ENCODE measurements at regions not wholly inside any gene's neighbourhood (a gene's known extent, or its start where the extent isn't known, plus 50 kb on each side); places are given as distances from the start of the nearest gene placed in this dataset.

DNA sequence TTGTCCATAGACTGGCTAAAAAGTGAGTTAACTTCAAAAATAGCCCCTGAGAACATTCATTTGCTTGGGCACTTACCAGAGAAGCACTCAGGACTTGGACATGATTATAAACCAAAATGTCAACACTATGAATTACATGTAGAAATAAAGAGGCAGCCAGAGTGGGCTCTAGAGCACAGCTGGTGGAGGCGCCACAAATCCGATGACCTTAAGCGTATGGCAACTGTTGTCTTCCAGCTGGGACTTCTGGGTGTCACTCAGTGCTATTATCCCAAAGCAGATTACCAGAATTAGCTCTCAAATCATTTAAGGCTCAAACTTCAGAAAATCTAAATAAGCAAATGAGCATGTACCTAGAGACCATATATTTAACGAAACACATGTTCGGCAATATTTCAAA, 1255.5 kb upstream of the SLC10A2 start:
- TF ChIP-seq, protein P1, sequence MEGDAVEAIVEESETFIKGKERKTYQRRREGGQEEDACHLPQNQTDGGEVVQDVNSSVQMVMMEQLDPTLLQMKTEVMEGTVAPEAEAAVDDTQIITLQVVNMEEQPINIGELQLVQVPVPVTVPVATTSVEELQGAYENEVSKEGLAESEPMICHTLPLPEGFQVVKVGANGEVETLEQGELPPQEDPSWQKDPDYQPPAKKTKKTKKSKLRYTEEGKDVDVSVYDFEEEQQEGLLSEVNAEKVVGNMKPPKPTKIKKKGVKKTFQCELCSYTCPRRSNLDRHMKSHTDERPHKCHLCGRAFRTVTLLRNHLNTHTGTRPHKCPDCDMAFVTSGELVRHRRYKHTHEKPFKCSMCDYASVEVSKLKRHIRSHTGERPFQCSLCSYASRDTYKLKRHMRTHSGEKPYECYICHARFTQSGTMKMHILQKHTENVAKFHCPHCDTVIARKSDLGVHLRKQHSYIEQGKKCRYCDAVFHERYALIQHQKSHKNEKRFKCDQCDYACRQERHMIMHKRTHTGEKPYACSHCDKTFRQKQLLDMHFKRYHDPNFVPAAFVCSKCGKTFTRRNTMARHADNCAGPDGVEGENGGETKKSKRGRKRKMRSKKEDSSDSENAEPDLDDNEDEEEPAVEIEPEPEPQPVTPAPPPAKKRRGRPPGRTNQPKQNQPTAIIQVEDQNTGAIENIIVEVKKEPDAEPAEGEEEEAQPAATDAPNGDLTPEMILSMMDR (IDR thresholded peaks at IDR 0.05), result no peak
- no peak for TF ChIP-seq POLR2A (IDR thresholded peaks at IDR 0.05)

Measured in lower leg skin (tissue), 3 donors.